ENCODE measurements at regions not wholly inside any gene's neighbourhood (a gene's known extent, or its start where the extent isn't known, plus 50 kb on each side); places are given as distances from the start of the nearest gene placed in this dataset.

GRCh38 chr5:152932621-152933020 is 527.5 kb upstream of the NMUR2 start:
- H3K4me3 Mint-ChIP-seq (ENCODE audit: unreplicated experiment) = no peak overlapping the region

GRCh38 chr5:152933056-152933455 is 528.0 kb upstream of the NMUR2 start:
- peaks cover 2% of the 10 kb centered on the region for H3K4me1 Mint-ChIP-seq (ENCODE audit: unreplicated experiment)
- H3K36me3 Mint-ChIP-seq (ENCODE audit: low read depth, unreplicated experiment) = no peaks in the 10 kb centered on the region
- H3K9me3 Mint-ChIP-seq (ENCODE audit: unreplicated experiment) = peaks cover 3% of the 10 kb centered on the region
- TF ChIP-seq CTCF (IDR thresholded peaks at IDR 0.05; ENCODE audit: unreplicated experiment) = no peak
- H3K27me3 Mint-ChIP-seq (ENCODE audit: unreplicated experiment) = no peaks in the 10 kb centered on the region
- H3K27ac Mint-ChIP-seq (ENCODE audit: unreplicated experiment) = no peak overlapping the region
- DNase-seq (ENCODE audit: low spot score) = no peak
- H3K4me3 Mint-ChIP-seq (ENCODE audit: unreplicated experiment) = no peak overlapping the region

More at GRCh38 chr5:152932621-152933020, 527.5 kb upstream of the NMUR2 start:
- TF ChIP-seq CTCF (IDR thresholded peaks at IDR 0.05; ENCODE audit: unreplicated experiment) = no peak
- no peak for DNase-seq (ENCODE audit: low spot score)
- H3K36me3 Mint-ChIP-seq (ENCODE audit: low read depth, unreplicated experiment) = no peaks in the 10 kb centered on the region
- H3K27me3 Mint-ChIP-seq (ENCODE audit: unreplicated experiment) = no peaks in the 10 kb centered on the region
- no peak overlapping the region for H3K27ac Mint-ChIP-seq (ENCODE audit: unreplicated experiment)
- H3K4me1 Mint-ChIP-seq (ENCODE audit: unreplicated experiment) = peaks cover 2% of the 10 kb centered on the region
- no peaks in the 10 kb centered on the region for H3K9me3 Mint-ChIP-seq (ENCODE audit: unreplicated experiment)

- H3K4me1 Mint-ChIP-seq (ENCODE audit: unreplicated experiment) = no peaks in the 10 kb centered on the region
- no peaks in the 10 kb centered on the region for H3K27me3 Mint-ChIP-seq (ENCODE audit: unreplicated experiment)
- TF ChIP-seq CTCF (IDR thresholded peaks at IDR 0.05; ENCODE audit: unreplicated experiment) = no peak
- peaks cover 6% of the 10 kb centered on the region for H3K9me3 Mint-ChIP-seq (ENCODE audit: unreplicated experiment)
- H3K36me3 Mint-ChIP-seq (ENCODE audit: low read depth, unreplicated experiment) = no peaks in the 10 kb centered on the region
- H3K4me3 Mint-ChIP-seq (ENCODE audit: unreplicated experiment) = no peak overlapping the region
- no peak for DNase-seq (ENCODE audit: low spot score)
- H3K27ac Mint-ChIP-seq (ENCODE audit: unreplicated experiment) = no peak overlapping the region
Measured at GRCh38 chr5:152938630-152939029, 533.6 kb upstream of the NMUR2 start.

GRCh38 chr5:152942633-152943336 is 537.7 kb upstream of the NMUR2 start:
- Mint-ChIP-seq H3K36me3 (ENCODE audit: low read depth, unreplicated experiment) (no peaks in the 10 kb centered on the region), H3K9me3 (ENCODE audit: unreplicated experiment) (peaks cover 5% of the 10 kb centered on the region), H3K27ac (ENCODE audit: unreplicated experiment) (no peak overlapping the region), H3K4me3 (ENCODE audit: unreplicated experiment) (no peak overlapping the region), H3K4me1 (ENCODE audit: unreplicated experiment) (no peaks in the 10 kb centered on the region), H3K27me3 (ENCODE audit: unreplicated experiment) (no peaks in the 10 kb centered on the region)
- DNase-seq (ENCODE audit: low spot score) = no peak
- no peak for TF ChIP-seq CTCF (IDR thresholded peaks at IDR 0.05; ENCODE audit: unreplicated experiment)

GRCh38 chr5:152953788-152954483 is 536.5 kb upstream of the GRIA1 start:
- Mint-ChIP-seq H3K4me3 (ENCODE audit: unreplicated experiment) (no peak overlapping the region), H3K9me3 (ENCODE audit: unreplicated experiment) (no peaks in the 10 kb centered on the region), H3K4me1 (ENCODE audit: unreplicated experiment) (no peaks in the 10 kb centered on the region), H3K36me3 (ENCODE audit: low read depth, unreplicated experiment) (no peaks in the 10 kb centered on the region), H3K27me3 (ENCODE audit: unreplicated experiment) (no peaks in the 10 kb centered on the region), H3K27ac (ENCODE audit: unreplicated experiment) (no peak overlapping the region)
- no peak for TF ChIP-seq CTCF (IDR thresholded peaks at IDR 0.05; ENCODE audit: unreplicated experiment)
- no peak for DNase-seq (ENCODE audit: low spot score)
